Ovary (tissue), 7 donors: ENCODE measurements at regions not wholly inside any gene's neighbourhood (a gene's known extent, or its start where the extent isn't known, plus 50 kb on each side); places are given as distances from the start of the nearest gene placed in this dataset.

Experiments
- DNase-seq, 5 donors: peaks; one replicate each; pipeline ENCODE4 v3.0.0-alpha.2; 2019 to 2020
- H3K27ac ChIP-seq, 2 donors: fragments of 200-600 bp; one replicate each; pipeline versions ENCODE4 v1.5.1 to v1.8.0; 2019 to 2022
- H3K27me3 ChIP-seq: fragments of 200-600 bp; one replicate; pipeline ENCODE4 v1.8.0; 2022
- H3K36me3 ChIP-seq: fragments of 200-600 bp; sonication (generic); one replicate; pipeline ENCODE4 v1.5.1; 2019
- H3K4me1 ChIP-seq: one replicate; pipeline ENCODE4 v1.8.1; 2013; ENCODE audit warnings: mild to moderate bottlenecking, moderate library complexity; ENCODE audit not compliant: insufficient read depth
- H3K4me3 ChIP-seq: fragments of 200-600 bp; sonication (generic); one replicate; pipeline ENCODE4 v1.5.1; 2017
- H3K9me3 ChIP-seq, 2 donors: fragments of 200-600 bp in 1 of 2; sonication (generic) in 1 of 2; one replicate each; pipeline versions ENCODE4 v1.5.1 to v1.8.1; 2013 to 2019; ENCODE audit warnings: mild to moderate bottlenecking in 1 of 2, moderate library complexity in 1 of 2
- EP300 ChIP-seq: sonication (generic); formaldehyde crosslinking; IDR thresholded peaks from one replicate; pipeline ENCODE4 v1.6.1; 2017; ENCODE audit warnings: antibody characterized with exemption
- POLR2A ChIP-seq: fragments of 450-650 bp; IDR thresholded peaks from one replicate; pipeline ENCODE4 v1.6.1; 2017; ENCODE audit warnings: antibody characterized with exemption, mild to moderate bottlenecking, moderate library complexity
- WGBS, 3 donors: extraction: QIAGEN DNeasy Blood & Tissue Kit in 1 of 3; methylation state at CpG; one replicate each; pipeline versions ENCODE4 v1.1.5 to v1.1.7; 2013 to 2017; 5-methylcytosine and 5-hydroxymethylcytosine counted together
- intact Hi-C, 4 donors: fragments of 100-400 bp; cut with DNase I; formaldehyde crosslinking; loops; one replicate each; pipeline versions ENCODE4 v1.11.0 to v1.15.1; 2022 to 2023
- TF ChIP-seq, protein P1 (sequence below), 3 donors: fragments of 450-650 bp in 2 of 3; fragments of 200-600 bp in 1 of 3; IDR thresholded peaks; one replicate each; pipeline versions ENCODE4 v1.5.1 to v1.8.0; 2016 to 2022; ENCODE audit warnings: antibody characterized with exemption in 3 of 3, mild to moderate bottlenecking in 1 of 3
- donor health status: DM: no; HTN: no; CAD: no; lungs with moderate emphysema.
- donor health status: DM: no; HTN: no; CAD: no.
- donor health status: Bipolar disorder and iron deficiency.
- donor health status: DM: no; HTN: no; CAD: no.
- donor health status: DM: yes; HTN: yes; CAD: no.

DNA sequence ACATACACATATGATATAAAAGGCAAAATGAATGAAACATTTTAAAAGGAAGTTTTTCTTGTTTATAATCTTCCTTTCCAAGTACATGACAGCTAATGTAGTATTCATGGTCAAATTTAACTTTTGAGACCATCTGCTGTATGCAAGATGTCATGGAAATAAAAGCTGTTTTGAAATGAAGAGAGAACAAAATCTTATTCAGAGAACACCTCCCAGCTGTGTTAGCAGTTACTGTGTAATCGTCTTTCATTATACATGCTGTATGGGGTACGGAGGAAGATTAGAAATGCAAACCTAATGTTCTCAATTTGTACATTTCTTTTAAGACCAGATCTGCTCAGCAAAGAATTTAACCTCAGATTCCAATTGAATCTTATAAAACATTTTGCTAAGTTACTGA, 1182.3 kb downstream of the OTOL1 start:
- H3K4me1 ChIP-seq, result no peaks in the 10 kb centered on the region
- H3K9me3 ChIP-seq, result no peaks in the 10 kb centered on the region
- no peaks in the 10 kb centered on the region for H3K27me3 ChIP-seq
- H3K4me3 ChIP-seq, result no peak overlapping the region
- 14 to 21% (median 15%) methylated on average over 2 of the region's 2 CpGs for WGBS, 3 donors
- H3K27ac ChIP-seq, result no peak overlapping the region
- no peak for DNase-seq
- no peaks in the 10 kb centered on the region for H3K36me3 ChIP-seq
- TF ChIP-seq, protein P1, sequence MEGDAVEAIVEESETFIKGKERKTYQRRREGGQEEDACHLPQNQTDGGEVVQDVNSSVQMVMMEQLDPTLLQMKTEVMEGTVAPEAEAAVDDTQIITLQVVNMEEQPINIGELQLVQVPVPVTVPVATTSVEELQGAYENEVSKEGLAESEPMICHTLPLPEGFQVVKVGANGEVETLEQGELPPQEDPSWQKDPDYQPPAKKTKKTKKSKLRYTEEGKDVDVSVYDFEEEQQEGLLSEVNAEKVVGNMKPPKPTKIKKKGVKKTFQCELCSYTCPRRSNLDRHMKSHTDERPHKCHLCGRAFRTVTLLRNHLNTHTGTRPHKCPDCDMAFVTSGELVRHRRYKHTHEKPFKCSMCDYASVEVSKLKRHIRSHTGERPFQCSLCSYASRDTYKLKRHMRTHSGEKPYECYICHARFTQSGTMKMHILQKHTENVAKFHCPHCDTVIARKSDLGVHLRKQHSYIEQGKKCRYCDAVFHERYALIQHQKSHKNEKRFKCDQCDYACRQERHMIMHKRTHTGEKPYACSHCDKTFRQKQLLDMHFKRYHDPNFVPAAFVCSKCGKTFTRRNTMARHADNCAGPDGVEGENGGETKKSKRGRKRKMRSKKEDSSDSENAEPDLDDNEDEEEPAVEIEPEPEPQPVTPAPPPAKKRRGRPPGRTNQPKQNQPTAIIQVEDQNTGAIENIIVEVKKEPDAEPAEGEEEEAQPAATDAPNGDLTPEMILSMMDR (IDR thresholded peaks at IDR 0.05), result no peak
- TF ChIP-seq EP300 (no peak), POLR2A (no peak)
- intact Hi-C loops, result no loop called here

DNA sequence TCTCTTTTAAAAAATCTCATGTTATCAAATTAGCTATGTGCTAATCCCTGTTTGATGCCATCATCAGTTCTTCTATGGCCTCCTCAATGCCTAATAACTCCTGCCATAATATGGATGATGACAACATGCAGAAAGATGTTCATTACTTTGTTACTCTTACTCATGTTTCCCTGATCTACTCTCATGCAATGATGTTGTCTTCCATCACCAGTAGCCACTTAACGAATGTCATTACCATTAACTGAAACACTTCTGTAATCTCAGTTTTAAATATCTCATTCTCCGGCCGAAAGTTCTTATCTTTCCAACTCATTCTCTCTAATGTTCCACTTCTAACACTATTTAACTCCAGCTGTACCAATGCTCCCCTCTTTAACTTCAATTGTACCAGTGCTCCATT, 1187.7 kb downstream of the OTOL1 start:
- 55 to 57% (median 55%) methylated on average over 3 of the region's 3 CpGs for WGBS, 3 donors
- Histone ChIP-seq H3K27me3 (no peaks in the 10 kb centered on the region), H3K9me3 (no peaks in the 10 kb centered on the region), H3K4me1 (no peaks in the 10 kb centered on the region), H3K36me3 (no peaks in the 10 kb centered on the region), H3K4me3 (no peak overlapping the region), H3K27ac (no peak overlapping the region)
- TF ChIP-seq EP300, result no peak
- TF ChIP-seq POLR2A, result no peak
- TF ChIP-seq, protein P1 (IDR thresholded peaks at IDR 0.05), result no peak
- intact Hi-C loops, result no loop called here
- no peak for DNase-seq

DNA sequence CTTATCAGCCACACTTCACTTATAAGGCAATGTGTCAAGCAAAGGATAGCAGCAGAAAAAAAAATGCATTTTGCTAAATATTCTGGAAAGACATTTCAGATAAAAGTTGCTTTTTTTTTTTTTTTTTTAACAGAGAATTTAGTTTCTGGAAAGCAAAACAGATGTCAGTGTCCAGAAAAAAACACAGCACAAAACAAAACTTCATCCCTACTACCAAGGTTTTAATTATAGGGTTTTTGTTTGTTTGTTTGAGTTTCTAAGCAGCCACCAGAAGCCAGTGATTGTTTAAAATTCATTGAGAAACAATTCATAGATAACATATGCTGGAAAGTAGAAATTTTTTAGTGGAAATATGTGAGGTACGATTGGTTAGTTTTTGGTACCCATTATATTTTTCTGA, 1202.7 kb downstream of the OTOL1 start:
- no peaks in the 10 kb centered on the region for H3K36me3 ChIP-seq
- H3K4me1 ChIP-seq, result no peaks in the 10 kb centered on the region
- H3K27me3 ChIP-seq, result no peaks in the 10 kb centered on the region
- intact Hi-C loops, result no loop called here
- H3K9me3 ChIP-seq, result no peaks in the 10 kb centered on the region
- 13 to 37% (median 31%) methylated on average over 1 of the region's 1 CpG for WGBS, 3 donors
- DNase-seq, result no peak
- no peak overlapping the region for H3K27ac ChIP-seq
- H3K4me3 ChIP-seq, result no peak overlapping the region
- no peak for TF ChIP-seq EP300
- TF ChIP-seq POLR2A, result no peak
- TF ChIP-seq, protein P1 (IDR thresholded peaks at IDR 0.05), result no peak

DNA sequence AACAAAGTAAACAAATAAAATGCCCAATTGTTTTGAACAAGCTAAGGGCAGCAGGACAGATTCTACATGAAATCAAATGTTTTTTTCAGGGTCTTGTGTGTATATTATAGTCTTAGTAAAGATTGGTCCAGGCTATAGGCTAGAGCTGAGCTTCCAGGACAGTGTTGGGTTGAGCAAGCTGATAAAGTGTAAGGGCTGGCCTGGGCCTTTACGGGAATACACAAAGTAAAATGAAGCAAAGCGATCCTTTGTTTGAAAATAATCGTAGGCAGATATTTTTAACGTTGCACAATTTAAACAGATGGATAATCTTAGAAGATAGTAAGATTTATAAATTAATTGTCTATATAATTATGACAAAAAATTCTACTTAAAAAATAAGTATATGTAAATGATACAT, 1204.6 kb downstream of the OTOL1 start:
- Histone ChIP-seq H3K4me3 (no peak overlapping the region), H3K4me1 (no peaks in the 10 kb centered on the region), H3K27ac (no peak overlapping the region), H3K27me3 (no peaks in the 10 kb centered on the region), H3K36me3 (no peaks in the 10 kb centered on the region), H3K9me3 (no peaks in the 10 kb centered on the region)
- TF ChIP-seq POLR2A (no peak), EP300 (no peak)
- TF ChIP-seq, protein P1 (IDR thresholded peaks at IDR 0.05), result no peak
- WGBS, 3 donors, result 94 to 97% (median 96%) methylated on average over 4 of the region's 4 CpGs
- no peak for DNase-seq
- intact Hi-C loops, result no loop called here
